GM18909 (cell line): ENCODE measurements at regions not wholly inside any gene's neighbourhood (a gene's known extent, or its start where the extent isn't known, plus 50 kb on each side); places are given as distances from the start of the nearest gene placed in this dataset.

Source experiments
- ATAC-seq: cut with Tn5 transposase; IDR thresholded peaks from one replicate; pipeline ENCODE4 v1.9.1; 2021; ENCODE audit warnings: mild to moderate bottlenecking; ENCODE audit not compliant: unreplicated experiment, poor library complexity

GRCh38 chr5:173793648-173794548 is 94.3 kb upstream of the CPEB4 start:
- no peak for ATAC-seq

GRCh38 chr5:173794901-173795416 is 93.2 kb upstream of the CPEB4 start:
- ATAC-seq = no peak

GRCh38 chr5:173795601-173796000 is 92.5 kb upstream of the CPEB4 start:
- ATAC-seq = no peak

GRCh38 chr5:173796721-173797495 is 91.2 kb upstream of the CPEB4 start:
- ATAC-seq = no peak

GRCh38 chr5:173798127-173798810 is 89.9 kb upstream of the CPEB4 start:
- ATAC-seq = no peak

- ATAC-seq = no peak
These were observed 87.8 kb upstream of the CPEB4 start for GRCh38 chr5:173800340-173800739.

- ATAC-seq = no peak
These were observed 87.1 kb upstream of the CPEB4 start for GRCh38 chr5:173801006-173801405.

GRCh38 chr5:173802670-173803165 is 85.4 kb upstream of the CPEB4 start:
- no peak for ATAC-seq

GRCh38 chr5:173804579-173804978 is 83.6 kb upstream of the CPEB4 start:
- ATAC-seq = no peak

- ATAC-seq = no peak
These were observed 81.7 kb upstream of the CPEB4 start for GRCh38 chr5:173806270-173807035.

- ATAC-seq = no peak
These were observed 80.9 kb upstream of the CPEB4 start for GRCh38 chr5:173807181-173807655.

GRCh38 chr5:173808079-173808808 is 79.9 kb upstream of the CPEB4 start:
- no peak for ATAC-seq

GRCh38 chr5:173809014-173809413 is 79.1 kb upstream of the CPEB4 start:
- ATAC-seq = no peak

GRCh38 chr5:173812811-173813550 is 75.2 kb upstream of the CPEB4 start:
- ATAC-seq = no peak

- no peak for ATAC-seq
These were observed 74.1 kb upstream of the CPEB4 start for GRCh38 chr5:173814053-173814452.

- ATAC-seq = no peak
These were observed 72.6 kb upstream of the CPEB4 start for GRCh38 chr5:173815571-173815970.

- no peak for ATAC-seq
These were observed 71.4 kb upstream of the CPEB4 start for GRCh38 chr5:173816728-173817127.

- no peak for ATAC-seq
These were observed 70.6 kb upstream of the CPEB4 start for GRCh38 chr5:173817561-173817960.
